ENCODE measurements at regions not wholly inside any gene's neighbourhood (a gene's known extent, or its start where the extent isn't known, plus 50 kb on each side); places are given as distances from the start of the nearest gene placed in this dataset.

GRCh38 chr10:62718585-62718984 lies 85.9 kb upstream of the ADO start:
- no peak for TF ChIP-seq POLR2A (IDR thresholded peaks at IDR 0.05)
- TF ChIP-seq, protein P1, sequence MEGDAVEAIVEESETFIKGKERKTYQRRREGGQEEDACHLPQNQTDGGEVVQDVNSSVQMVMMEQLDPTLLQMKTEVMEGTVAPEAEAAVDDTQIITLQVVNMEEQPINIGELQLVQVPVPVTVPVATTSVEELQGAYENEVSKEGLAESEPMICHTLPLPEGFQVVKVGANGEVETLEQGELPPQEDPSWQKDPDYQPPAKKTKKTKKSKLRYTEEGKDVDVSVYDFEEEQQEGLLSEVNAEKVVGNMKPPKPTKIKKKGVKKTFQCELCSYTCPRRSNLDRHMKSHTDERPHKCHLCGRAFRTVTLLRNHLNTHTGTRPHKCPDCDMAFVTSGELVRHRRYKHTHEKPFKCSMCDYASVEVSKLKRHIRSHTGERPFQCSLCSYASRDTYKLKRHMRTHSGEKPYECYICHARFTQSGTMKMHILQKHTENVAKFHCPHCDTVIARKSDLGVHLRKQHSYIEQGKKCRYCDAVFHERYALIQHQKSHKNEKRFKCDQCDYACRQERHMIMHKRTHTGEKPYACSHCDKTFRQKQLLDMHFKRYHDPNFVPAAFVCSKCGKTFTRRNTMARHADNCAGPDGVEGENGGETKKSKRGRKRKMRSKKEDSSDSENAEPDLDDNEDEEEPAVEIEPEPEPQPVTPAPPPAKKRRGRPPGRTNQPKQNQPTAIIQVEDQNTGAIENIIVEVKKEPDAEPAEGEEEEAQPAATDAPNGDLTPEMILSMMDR (IDR thresholded peaks at IDR 0.05): no peak
